ENCODE measurements at regions not wholly inside any gene's neighbourhood (a gene's known extent, or its start where the extent isn't known, plus 50 kb on each side); places are given as distances from the start of the nearest gene placed in this dataset.

- H3K4me3 ChIP-seq (ENCODE audit: low read length in 2 of 2) = no peak overlapping the region
- H3K9me3 ChIP-seq (ENCODE audit: control insufficient read depth in 1 of 2, low read length in 2 of 2) = no peaks in the 10 kb centered on the region
- ChIA-PET POLR2A (ENCODE audit: partially characterized antibody) (no interaction called here), CTCF (ENCODE audit: partially characterized antibody) (no interaction called here)
- Mint-ChIP-seq H3K9me3 (peaks cover 0 to 5% (median 0%) of the 10 kb centered on the region in 8 donors), H3K4me1 (peaks cover 0 to 1% (median 0%) of the 10 kb centered on the region in 4 donors), H3K36me3 (no peaks in the 10 kb centered on the region), H3K27me3 (peaks cover 14 to 19% of the 10 kb centered on the region in 2 donors), H3K4me3 (no peak overlapping the region), H3K27ac (no peak overlapping the region)
- H3K27me3 ChIP-seq (ENCODE audit: insufficient read depth, low read length) = no peaks in the 10 kb centered on the region
- intact Hi-C loops (cut with micrococcal nuclease) = no loop called here
- H3K27ac ChIP-seq (ENCODE audit: low read depth, low read length) = no peak overlapping the region
- no peaks in the 10 kb centered on the region for H3K4me1 ChIP-seq (ENCODE audit: insufficient read depth, low read length)
- H3K36me3 ChIP-seq (ENCODE audit: insufficient read depth, low read length) = no peaks in the 10 kb centered on the region
- DNase-seq = no peak
These were observed 131.8 kb downstream of the FAM204A start for GRCh38 chr10:118210276-118210675.

GRCh38 chr10:118209215-118209614 is 132.9 kb downstream of the FAM204A start:
- intact Hi-C loops (cut with micrococcal nuclease) = no loop called here
- Histone ChIP-seq H3K27ac (ENCODE audit: low read depth, low read length) (no peak overlapping the region), H3K4me3 (ENCODE audit: low read length in 2 of 2) (no peak overlapping the region), H3K4me1 (ENCODE audit: insufficient read depth, low read length) (no peaks in the 10 kb centered on the region), H3K9me3 (ENCODE audit: control insufficient read depth in 1 of 2, low read length in 2 of 2) (no peaks in the 10 kb centered on the region), H3K27me3 (ENCODE audit: insufficient read depth, low read length) (no peaks in the 10 kb centered on the region), H3K36me3 (ENCODE audit: insufficient read depth, low read length) (no peaks in the 10 kb centered on the region)
- Mint-ChIP-seq H3K27me3 (peaks cover 13 to 25% of the 10 kb centered on the region in 2 donors), H3K4me3 (no peak overlapping the region), H3K4me1 (peaks cover 0 to 1% (median 0%) of the 10 kb centered on the region in 4 donors), H3K9me3 (peaks cover 0 to 5% (median 0%) of the 10 kb centered on the region in 8 donors), H3K27ac (no peak overlapping the region), H3K36me3 (no peaks in the 10 kb centered on the region)
- DNase-seq = no peak
- ChIA-PET POLR2A (ENCODE audit: partially characterized antibody) (no interaction called here), CTCF (ENCODE audit: partially characterized antibody) (no interaction called here)

- H3K4me3 Mint-ChIP-seq = no peak overlapping the region
- CTCF ChIA-PET (ENCODE audit: partially characterized antibody) = interaction anchor here (1.0 kb wide), 1 partner anchor 33 kb away, joined by 3 read pairs; no protein-coding TSS in a partner anchor
- H3K9me3 Mint-ChIP-seq = peaks cover 0 to 5% (median 0%) of the 10 kb centered on the region in 8 donors
- H3K27me3 ChIP-seq (ENCODE audit: insufficient read depth, low read length) = no peaks in the 10 kb centered on the region
- peaks cover 10 to 24% of the 10 kb centered on the region in 2 donors for H3K27me3 Mint-ChIP-seq
- H3K36me3 ChIP-seq (ENCODE audit: insufficient read depth, low read length) = no peaks in the 10 kb centered on the region
- H3K9me3 ChIP-seq (ENCODE audit: control insufficient read depth in 1 of 2, low read length in 2 of 2) = no peaks in the 10 kb centered on the region
- intact Hi-C loops (cut with micrococcal nuclease) = no loop called here
- H3K4me1 ChIP-seq (ENCODE audit: insufficient read depth, low read length) = no peaks in the 10 kb centered on the region
- POLR2A ChIA-PET (ENCODE audit: partially characterized antibody) = no interaction called here
- H3K4me1 Mint-ChIP-seq = no peaks in the 10 kb centered on the region
- H3K27ac ChIP-seq (ENCODE audit: low read depth, low read length) = no peak overlapping the region
- no peaks in the 10 kb centered on the region for H3K36me3 Mint-ChIP-seq
- no peak for DNase-seq
- H3K27ac Mint-ChIP-seq = no peak overlapping the region
- H3K4me3 ChIP-seq (ENCODE audit: low read length in 2 of 2) = no peak overlapping the region
These were observed 134.6 kb downstream of the FAM204A start for GRCh38 chr10:118207470-118208007.

DNA sequence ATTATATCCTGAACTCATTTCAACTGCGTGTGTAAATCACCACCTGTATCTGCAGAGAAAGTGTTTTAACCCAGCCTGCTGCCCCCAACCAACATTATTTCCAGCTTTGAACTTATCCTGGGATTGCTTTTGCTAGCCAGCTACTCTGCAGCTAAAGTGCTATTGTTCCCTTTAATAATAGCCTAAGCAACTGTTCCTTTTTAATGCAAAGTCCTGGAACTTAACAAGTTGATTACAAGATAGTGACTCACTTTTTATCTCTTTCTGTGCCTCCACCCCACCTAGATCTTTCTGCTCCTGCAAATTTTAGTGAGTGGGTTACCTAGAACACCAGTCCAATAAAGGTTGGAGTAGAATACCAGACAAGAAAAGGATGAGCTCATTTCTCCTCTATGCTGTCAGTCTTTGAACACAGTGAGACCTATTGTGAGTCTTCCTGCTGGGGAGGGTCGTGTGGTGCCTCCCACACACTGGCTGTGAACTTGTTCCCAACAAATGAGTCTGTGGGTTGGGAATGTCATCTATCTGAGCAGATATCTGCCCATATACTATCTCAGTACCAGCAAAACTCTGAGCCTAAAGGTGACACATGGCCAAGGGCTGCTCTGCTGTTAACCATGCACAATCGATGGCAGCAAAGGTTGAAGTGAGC is 137.7 kb downstream of the FAM204A start:
- Mint-ChIP-seq H3K27ac (no peak overlapping the region), H3K9me3 (peaks cover 0 to 5% (median 0%) of the 10 kb centered on the region in 8 donors), H3K4me1 (no peaks in the 10 kb centered on the region), H3K4me3 (no peak overlapping the region), H3K27me3 (peaks cover 10 to 22% of the 10 kb centered on the region in 2 donors), H3K36me3 (no peaks in the 10 kb centered on the region)
- no peaks in the 10 kb centered on the region for H3K27me3 ChIP-seq (ENCODE audit: insufficient read depth, low read length)
- intact Hi-C loops (cut with micrococcal nuclease) = no loop called here
- ChIA-PET POLR2A (ENCODE audit: partially characterized antibody) (interaction anchor here (0.8 kb wide), 1 partner anchor 22 kb away, joined by 3 read pairs; no protein-coding TSS in a partner anchor), CTCF (ENCODE audit: partially characterized antibody) (interaction anchor here (1.7 to 2.2 kb wide), 2 partner anchors 38 to 707 kb away, joined by 4 read pairs; no protein-coding TSS in a partner anchor)
- no peaks in the 10 kb centered on the region for H3K9me3 ChIP-seq (ENCODE audit: control insufficient read depth in 1 of 2, low read length in 2 of 2)
- H3K4me1 ChIP-seq (ENCODE audit: insufficient read depth, low read length) = no peaks in the 10 kb centered on the region
- no peak overlapping the region for H3K4me3 ChIP-seq (ENCODE audit: low read length in 2 of 2)
- DNase-seq = no peak
- no peaks in the 10 kb centered on the region for H3K36me3 ChIP-seq (ENCODE audit: insufficient read depth, low read length)
- H3K27ac ChIP-seq (ENCODE audit: low read depth, low read length) = no peak overlapping the region

GRCh38 chr10:118203461-118203860 is 138.7 kb downstream of the FAM204A start:
- Histone ChIP-seq H3K36me3 (ENCODE audit: insufficient read depth, low read length) (no peaks in the 10 kb centered on the region), H3K9me3 (ENCODE audit: control insufficient read depth in 1 of 2, low read length in 2 of 2) (no peaks in the 10 kb centered on the region), H3K4me3 (ENCODE audit: low read length in 2 of 2) (no peak overlapping the region), H3K27ac (ENCODE audit: low read depth, low read length) (no peak overlapping the region), H3K27me3 (ENCODE audit: insufficient read depth, low read length) (no peaks in the 10 kb centered on the region), H3K4me1 (ENCODE audit: insufficient read depth, low read length) (no peaks in the 10 kb centered on the region)
- no peak for DNase-seq
- H3K4me3 Mint-ChIP-seq = no peak overlapping the region
- H3K27me3 Mint-ChIP-seq = peaks cover 8 to 20% of the 10 kb centered on the region in 2 donors
- intact Hi-C loops (cut with micrococcal nuclease) = no loop called here
- peaks cover 0 to 5% (median 0%) of the 10 kb centered on the region in 8 donors for H3K9me3 Mint-ChIP-seq
- ChIA-PET POLR2A (ENCODE audit: partially characterized antibody) (no interaction called here), CTCF (ENCODE audit: partially characterized antibody) (no interaction called here)
- H3K4me1 Mint-ChIP-seq = no peaks in the 10 kb centered on the region
- H3K36me3 Mint-ChIP-seq = no peaks in the 10 kb centered on the region
- H3K27ac Mint-ChIP-seq = no peak overlapping the region

- H3K27me3 Mint-ChIP-seq = no peaks in the 10 kb centered on the region
- no peak for DNase-seq
- Histone ChIP-seq H3K27ac (ENCODE audit: low read depth, low read length) (no peak overlapping the region), H3K4me3 (ENCODE audit: low read length in 2 of 2) (no peak overlapping the region), H3K4me1 (ENCODE audit: insufficient read depth, low read length) (no peaks in the 10 kb centered on the region), H3K9me3 (ENCODE audit: control insufficient read depth in 1 of 2, low read length in 2 of 2) (no peaks in the 10 kb centered on the region), H3K27me3 (ENCODE audit: insufficient read depth, low read length) (no peaks in the 10 kb centered on the region), H3K36me3 (ENCODE audit: insufficient read depth, low read length) (no peaks in the 10 kb centered on the region)
- H3K4me3 Mint-ChIP-seq = no peak overlapping the region
- peaks cover 0 to 6% (median under 1%) of the 10 kb centered on the region in 8 donors for H3K9me3 Mint-ChIP-seq
- POLR2A ChIA-PET (ENCODE audit: partially characterized antibody) = no interaction called here
- intact Hi-C loops (cut with micrococcal nuclease) = no loop called here
- H3K27ac Mint-ChIP-seq = no peak overlapping the region
- H3K4me1 Mint-ChIP-seq = no peaks in the 10 kb centered on the region
- H3K36me3 Mint-ChIP-seq = no peaks in the 10 kb centered on the region
- CTCF ChIA-PET (ENCODE audit: partially characterized antibody) = no interaction called here
These were observed 146.4 kb downstream of the FAM204A start for GRCh38 chr10:118195729-118196128.

DNA sequence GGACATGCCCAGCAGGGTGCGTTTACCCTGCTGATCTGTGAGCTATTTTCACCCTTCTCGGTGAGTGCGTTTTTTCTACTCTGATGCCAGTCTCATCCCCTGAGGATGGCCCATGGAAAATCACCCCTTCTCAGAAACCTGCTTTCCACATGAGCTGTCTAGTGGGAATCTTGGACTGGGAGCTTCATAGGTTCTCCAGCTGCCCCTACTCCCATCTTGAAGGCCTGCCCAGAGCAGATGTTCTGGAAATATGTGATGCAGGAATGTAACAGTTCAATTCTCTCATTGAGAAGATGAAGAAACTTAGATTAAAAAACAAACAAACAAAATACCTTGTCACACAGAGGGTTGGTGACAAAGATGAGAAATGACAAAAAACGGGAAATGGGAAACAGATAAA is 146.9 kb upstream of the RAB11FIP2 start:
- no peak for DNase-seq

More for the DNA sequence above, 146.9 kb upstream of the RAB11FIP2 start:
- H3K36me3 ChIP-seq (ENCODE audit: insufficient read depth, low read length) = no peaks in the 10 kb centered on the region
- CTCF ChIA-PET (ENCODE audit: partially characterized antibody) = no interaction called here
- POLR2A ChIA-PET (ENCODE audit: partially characterized antibody) = no interaction called here
- H3K27me3 ChIP-seq (ENCODE audit: insufficient read depth, low read length) = no peaks in the 10 kb centered on the region
- H3K4me1 Mint-ChIP-seq = no peaks in the 10 kb centered on the region
- intact Hi-C loops (cut with micrococcal nuclease) = no loop called here
- no peaks in the 10 kb centered on the region for H3K4me1 ChIP-seq (ENCODE audit: insufficient read depth, low read length)
- H3K27ac Mint-ChIP-seq = no peak overlapping the region
- H3K4me3 Mint-ChIP-seq = no peak overlapping the region
- H3K27ac ChIP-seq (ENCODE audit: low read depth, low read length) = no peak overlapping the region
- no peaks in the 10 kb centered on the region for H3K27me3 Mint-ChIP-seq
- H3K9me3 Mint-ChIP-seq = peaks cover 0 to 6% (median 0%) of the 10 kb centered on the region in 8 donors
- no peaks in the 10 kb centered on the region for H3K9me3 ChIP-seq (ENCODE audit: control insufficient read depth in 1 of 2, low read length in 2 of 2)
- no peaks in the 10 kb centered on the region for H3K36me3 Mint-ChIP-seq
- H3K4me3 ChIP-seq (ENCODE audit: low read length in 2 of 2) = no peak overlapping the region
